HepG2 (cell line): ENCODE measurements at regions not wholly inside any gene's neighbourhood (a gene's known extent, or its start where the extent isn't known, plus 50 kb on each side); places are given as distances from the start of the nearest gene placed in this dataset.

Source experiments
- CC2D1A ChIP-seq: sonication (generic); formaldehyde crosslinking; IDR thresholded peaks from 2 replicates; pipeline ENCODE4 v1.8.1; 2023; ENCODE audit warnings: mild to moderate bottlenecking, missing genetic modification reagents
- CREB1 ChIP-seq, 2 experiments: fragments of 450-650 bp in 1 of 2; IDR thresholded peaks; 2 replicates each; pipeline ENCODE4 v1.6.1; 2016 to 2017; ENCODE audit warnings: control low read depth in 1 of 2, mild to moderate bottlenecking in 1 of 2, missing compliant biosample characterization in 1 of 2, missing genetic modification characterization in 1 of 2
- HNF4A ChIP-seq: sonication (generic); formaldehyde crosslinking; IDR thresholded peaks from 2 replicates; pipeline ENCODE4 v1.4.0; 2020; ENCODE audit warnings: missing genetic modification reagents
- IRF1 ChIP-seq: sonication (generic); formaldehyde crosslinking; IDR thresholded peaks from 2 replicates; pipeline ENCODE4 v1.4.0; 2020; ENCODE audit warnings: low read depth, mild to moderate bottlenecking, missing genetic modification reagents
- KDM5B ChIP-seq: sonication (generic); formaldehyde crosslinking; IDR thresholded peaks from 2 replicates; pipeline ENCODE4 v1.4.0; 2020; ENCODE audit warnings: missing genetic modification reagents, mild to moderate bottlenecking, borderline replicate concordance
- KMT2B ChIP-seq: IDR thresholded peaks from 2 replicates; pipeline ENCODE4 v1.6.1; 2016; ENCODE audit warnings: missing genetic modification reagents, missing compliant biosample characterization
- MEF2D ChIP-seq: sonication (generic); formaldehyde crosslinking; IDR thresholded peaks from 2 replicates; pipeline ENCODE4 v1.5.1; 2020; ENCODE audit warnings: mild to moderate bottlenecking, missing genetic modification reagents
- NR0B2 ChIP-seq: sonication (generic); formaldehyde crosslinking; IDR thresholded peaks from 2 replicates; pipeline ENCODE4 v1.4.0; 2020; ENCODE audit warnings: mild to moderate bottlenecking, missing genetic modification reagents
- PAXIP1 ChIP-seq: sonication (generic); formaldehyde crosslinking; conservative IDR thresholded peaks from 2 replicates; pipeline ENCODE4 v1.4.0; 2020; ENCODE audit warnings: mild to moderate bottlenecking, missing genetic modification reagents, moderate library complexity
- PBX2 ChIP-seq: IDR thresholded peaks from 2 replicates; pipeline ENCODE4 v1.6.1; 2016; ENCODE audit warnings: control low read depth
- POGK ChIP-seq: sonication (generic); formaldehyde crosslinking; conservative IDR thresholded peaks from 2 replicates; pipeline ENCODE4 v1.8.0; 2022; ENCODE audit warnings: mild to moderate bottlenecking, moderate library complexity, missing genetic modification reagents
- RAD51 ChIP-seq: fragments of 450-650 bp; IDR thresholded peaks from 2 replicates; pipeline ENCODE4 v1.6.1; 2016; ENCODE audit warnings: borderline replicate concordance
- SIN3B ChIP-seq: fragments of 150-350 bp; IDR thresholded peaks from 2 replicates; pipeline ENCODE4 v1.6.1; 2014; ENCODE audit warnings: low read length
- SP4 ChIP-seq: sonication (generic); formaldehyde crosslinking; IDR thresholded peaks from 2 replicates; pipeline ENCODE4 v1.8.1; 2023; ENCODE audit warnings: mild to moderate bottlenecking, missing genetic modification reagents
- THAP11 ChIP-seq: IDR thresholded peaks from 2 replicates; pipeline ENCODE4 v1.6.1; 2016; ENCODE audit warnings: missing biosample characterization, missing genetic modification reagents
- ZC3H4 ChIP-seq: sonication (generic); formaldehyde crosslinking; IDR thresholded peaks from 2 replicates; pipeline ENCODE4 v1.4.0; 2020; ENCODE audit warnings: missing genetic modification reagents, borderline replicate concordance
- ZNF232 ChIP-seq: sonication (generic); formaldehyde crosslinking; IDR thresholded peaks from 2 replicates; pipeline ENCODE4 v1.4.0; 2020; ENCODE audit warnings: missing genetic modification reagents, borderline replicate concordance
- ZNF607 ChIP-seq: sonication (generic); formaldehyde crosslinking; IDR thresholded peaks from 2 replicates; pipeline ENCODE4 v1.5.1; 2020; ENCODE audit warnings: missing genetic modification reagents, mild to moderate bottlenecking, borderline replicate concordance
- ZNF674 ChIP-seq: sonication (generic); formaldehyde crosslinking; IDR thresholded peaks from 2 replicates; pipeline ENCODE4 v1.5.0; 2020; ENCODE audit warnings: low read depth, mild to moderate bottlenecking, missing genetic modification reagents
- TF ChIP-seq, protein P1 (sequence below): sonication (generic); formaldehyde crosslinking; IDR thresholded peaks from 2 replicates; pipeline ENCODE4 v1.5.1; 2020; ENCODE audit warnings: mild to moderate bottlenecking, missing genetic modification reagents

DNA sequence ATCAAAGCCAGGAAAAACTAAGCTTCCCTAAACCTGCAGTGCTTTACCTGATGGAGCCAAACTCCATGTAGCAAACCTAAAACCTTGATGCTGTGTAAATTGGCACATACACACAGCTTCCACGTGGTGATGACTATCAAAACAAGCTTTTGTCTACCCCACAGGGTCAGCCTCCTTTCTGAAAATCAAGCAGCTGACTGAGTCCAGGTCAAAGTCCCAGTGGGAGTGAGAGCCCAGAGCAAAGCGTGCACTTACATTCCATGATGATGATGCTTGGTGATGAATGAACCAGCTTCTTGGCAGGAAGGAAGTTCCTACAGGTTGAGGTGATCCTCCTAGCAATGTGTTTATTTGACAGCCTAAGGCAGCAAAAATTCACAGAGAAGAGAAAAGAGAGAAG lies 630.0 kb upstream of the TBX3 start (continued):
- peak; percentile 90 for TF ChIP-seq HNF4A (CRISPR knock-in tag)
- TF ChIP-seq PBX2 (CRISPR knock-in tag): no peak
- TF ChIP-seq NR0B2 (CRISPR knock-in tag): no peak
- TF ChIP-seq, protein P1, sequence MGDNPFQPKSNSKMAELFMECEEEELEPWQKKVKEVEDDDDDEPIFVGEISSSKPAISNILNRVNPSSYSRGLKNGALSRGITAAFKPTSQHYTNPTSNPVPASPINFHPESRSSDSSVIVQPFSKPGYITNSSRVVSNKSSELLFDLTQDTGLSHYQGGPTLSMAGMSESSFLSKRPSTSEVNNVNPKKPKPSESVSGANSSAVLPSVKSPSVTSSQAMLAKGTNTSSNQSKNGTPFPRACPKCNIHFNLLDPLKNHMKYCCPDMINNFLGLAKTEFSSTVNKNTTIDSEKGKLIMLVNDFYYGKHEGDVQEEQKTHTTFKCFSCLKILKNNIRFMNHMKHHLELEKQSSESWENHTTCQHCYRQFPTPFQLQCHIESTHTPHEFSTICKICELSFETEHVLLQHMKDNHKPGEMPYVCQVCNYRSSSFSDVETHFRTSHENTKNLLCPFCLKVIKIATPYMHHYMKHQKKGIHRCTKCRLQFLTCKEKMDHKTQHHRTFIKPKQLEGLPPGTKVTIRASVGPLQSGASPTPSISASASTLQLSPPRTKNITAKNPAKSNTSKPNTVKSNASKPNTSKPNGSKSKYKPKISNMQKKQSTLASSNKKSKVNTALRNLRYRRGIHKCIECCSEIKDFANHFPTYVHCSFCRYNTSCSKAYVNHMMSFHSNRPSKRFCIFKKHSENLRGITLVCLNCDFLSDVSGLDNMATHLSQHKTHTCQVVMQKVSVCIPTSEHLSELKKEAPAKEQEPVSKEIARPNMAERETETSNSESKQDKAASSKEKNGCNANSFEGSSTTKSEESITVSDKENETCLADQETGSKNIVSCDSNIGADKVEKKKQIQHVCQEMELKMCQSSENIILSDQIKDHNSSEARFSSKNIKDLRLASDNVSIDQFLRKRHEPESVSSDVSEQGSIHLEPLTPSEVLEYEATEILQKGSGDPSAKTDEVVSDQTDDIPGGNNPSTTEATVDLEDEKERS (CRISPR knock-in tag): no peak
- no peak for TF ChIP-seq ZC3H4 (CRISPR knock-in tag)
- no peak for TF ChIP-seq MEF2D (CRISPR knock-in tag)
- TF ChIP-seq KMT2B (CRISPR knock-in tag): no peak; the same call in 1 of the 2 replicates
- TF ChIP-seq POGK: no peak
- peak; percentile 21; the same call in 1 of the 2 replicates for TF ChIP-seq CREB1 (IDR thresholded peaks at IDR 0.05)
- TF ChIP-seq CREB1 (CRISPR knock-in tag; IDR thresholded peaks at IDR 0.05): no peak
- no peak for TF ChIP-seq SIN3B
- no peak for TF ChIP-seq ZNF674
- no peak for TF ChIP-seq ZNF607 (CRISPR knock-in tag)
- TF ChIP-seq KDM5B: no peak
- no peak for TF ChIP-seq CC2D1A (CRISPR knock-in tag)
- TF ChIP-seq ZNF232 (CRISPR knock-in tag): no peak
- peak; percentile 70 for TF ChIP-seq PAXIP1
- TF ChIP-seq IRF1 (CRISPR knock-in tag): no peak
- no peak for TF ChIP-seq RAD51
- peak; percentile 35; the same call in 1 of the 2 replicates for TF ChIP-seq THAP11
- no peak for TF ChIP-seq SP4 (CRISPR knock-in tag)
